CD4-positive, alpha-beta memory T cell (primary cell): ENCODE measurements at regions not wholly inside any gene's neighbourhood (a gene's known extent, or its start where the extent isn't known, plus 50 kb on each side); places are given as distances from the start of the nearest gene placed in this dataset.

Experiments
- CTCF ChIA-PET: fragments of 350-600 bp; sonication (Branson Sonifier 250); formaldehyde crosslinking; loops from one replicate; lab custom pipeline; 2021; ENCODE audit warnings: inconsistent platforms; ENCODE audit not compliant: partially characterized antibody; lab: Charles Lee
- POLR2A ChIA-PET: fragments of 350-600 bp; sonication (Branson Sonifier 250); formaldehyde crosslinking; loops from one replicate; lab custom pipeline; 2021; ENCODE audit not compliant: partially characterized antibody; lab: Charles Lee
- DNase-seq, 5 donors: peaks; one replicate each; pipeline versions ENCODE4 v3.0.0 to v3.0.0-alpha.2; 2020 to 2022; ENCODE audit warnings: mixed read lengths in 1 of 5
- H3K27ac ChIP-seq: one replicate; pipeline ENCODE4 v1.7.0; 2013; ENCODE audit warnings: low read depth, low read length
- H3K27me3 ChIP-seq: 2 replicates; pipeline ENCODE4 v1.7.0; 2013; ENCODE audit warnings: mild to moderate bottlenecking, low read length, moderate library complexity; ENCODE audit not compliant: insufficient read depth
- H3K36me3 ChIP-seq: 2 replicates; pipeline ENCODE4 v1.7.0; 2013; ENCODE audit warnings: mild to moderate bottlenecking, low read length, moderate library complexity; ENCODE audit not compliant: insufficient read depth
- H3K4me1 ChIP-seq: 2 replicates; pipeline ENCODE4 v1.7.0; 2013; ENCODE audit warnings: mild to moderate bottlenecking, low read length, moderate library complexity; ENCODE audit not compliant: insufficient read depth
- H3K4me3 ChIP-seq, 2 donors: one replicate each; pipeline ENCODE4 v1.7.0; 2013; ENCODE audit warnings: low read length in 2 of 2, mild to moderate bottlenecking in 1 of 2
- H3K9me3 ChIP-seq, 2 donors: one replicate each; pipeline ENCODE4 v1.7.0; 2013; ENCODE audit warnings: low read length in 2 of 2, control low read depth in 1 of 2; ENCODE audit not compliant: control insufficient read depth in 1 of 2
- H3K27ac Mint-ChIP-seq, 7 donors: one replicate each; pipeline ENCODE4 v1.8.0; 2020 to 2021; ENCODE audit warnings: mixed read lengths in 7 of 7, mild to moderate bottlenecking in 6 of 7, inconsistent platforms in 3 of 7, moderate library complexity in 3 of 7
- H3K27me3 Mint-ChIP-seq, 2 donors: one replicate each; pipeline ENCODE4 v1.8.0; 2020 to 2021; ENCODE audit warnings: mixed read lengths in 2 of 2
- H3K36me3 Mint-ChIP-seq, 2 donors: one replicate each; pipeline ENCODE4 v1.8.0; 2020 to 2021; ENCODE audit warnings: mixed read lengths in 2 of 2, inconsistent platforms in 1 of 2, mild to moderate bottlenecking in 1 of 2
- H3K4me1 Mint-ChIP-seq, 4 donors: one replicate each; pipeline ENCODE4 v1.8.0; 2020 to 2021; ENCODE audit warnings: mixed read lengths in 4 of 4, mild to moderate bottlenecking in 1 of 4
- H3K4me3 Mint-ChIP-seq, 8 donors: one replicate each; pipeline ENCODE4 v1.8.0; 2020 to 2021; ENCODE audit warnings: mixed read lengths in 8 of 8, mild to moderate bottlenecking in 7 of 8, moderate library complexity in 6 of 8, inconsistent platforms in 3 of 8
- H3K9me3 Mint-ChIP-seq, 8 donors: one replicate each; pipeline ENCODE4 v1.8.0; 2020 to 2021; ENCODE audit warnings: mixed read lengths in 8 of 8, mild to moderate bottlenecking in 5 of 8, inconsistent platforms in 3 of 8, moderate library complexity in 1 of 8
- intact Hi-C: fragments of 100-400 bp; cut with micrococcal nuclease; formaldehyde crosslinking; loops from one replicate; pipeline ENCODE4 v1.15.1; 2023

DNA sequence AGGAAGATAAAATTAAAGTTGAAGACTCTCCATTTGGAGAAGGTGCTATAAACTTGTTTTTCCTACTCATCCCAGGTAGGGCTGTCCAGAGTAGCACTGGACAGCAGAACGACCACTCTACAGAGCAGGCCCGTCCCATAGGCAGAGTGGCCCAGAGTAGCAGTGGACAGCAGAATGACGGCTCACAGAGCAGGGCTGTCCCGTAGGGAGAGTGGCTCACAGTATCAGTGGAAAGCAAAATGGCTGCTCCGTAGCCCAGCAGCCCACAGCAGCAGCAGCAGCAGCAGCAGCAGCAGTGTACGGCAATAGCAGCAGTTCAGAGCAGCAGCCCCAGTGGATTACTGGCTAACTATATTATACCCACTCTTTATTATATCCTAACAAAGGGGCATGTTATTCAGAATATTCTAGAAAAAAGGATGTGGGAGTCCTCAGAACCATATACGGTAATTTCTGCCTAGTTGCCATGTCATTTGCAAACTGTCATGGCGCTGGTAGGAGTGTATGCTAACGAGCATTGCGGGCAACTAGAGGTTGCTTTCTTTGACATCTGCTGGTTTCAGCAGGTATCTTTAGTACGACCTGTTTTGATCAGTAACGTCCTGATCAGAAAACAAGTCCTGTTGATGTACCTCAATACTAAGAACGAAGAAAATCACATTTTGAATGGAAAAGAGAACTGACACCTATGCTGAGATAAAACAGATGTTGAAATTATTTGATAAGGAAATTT lies 567.3 kb downstream of the SLC16A7 start:
- ChIA-PET POLR2A (no interaction called here), CTCF (no interaction called here)
- no peak overlapping the region for H3K4me3 ChIP-seq
- peaks cover 0 to 8% (median under 1%) of the 10 kb centered on the region in 8 donors for H3K9me3 Mint-ChIP-seq
- no peaks in the 10 kb centered on the region for H3K36me3 Mint-ChIP-seq
- no peak overlapping the region for H3K27ac ChIP-seq
- intact Hi-C loops, result no loop called here
- H3K4me1 Mint-ChIP-seq, result no peaks in the 10 kb centered on the region
- H3K4me3 Mint-ChIP-seq, result no peak overlapping the region
- no peaks in the 10 kb centered on the region for H3K4me1 ChIP-seq
- no peaks in the 10 kb centered on the region for H3K27me3 ChIP-seq
- no peaks in the 10 kb centered on the region for H3K27me3 Mint-ChIP-seq
- no peaks in the 10 kb centered on the region for H3K9me3 ChIP-seq
- no peak overlapping the region for H3K27ac Mint-ChIP-seq
- DNase-seq, result no peak
- no peaks in the 10 kb centered on the region for H3K36me3 ChIP-seq

DNA sequence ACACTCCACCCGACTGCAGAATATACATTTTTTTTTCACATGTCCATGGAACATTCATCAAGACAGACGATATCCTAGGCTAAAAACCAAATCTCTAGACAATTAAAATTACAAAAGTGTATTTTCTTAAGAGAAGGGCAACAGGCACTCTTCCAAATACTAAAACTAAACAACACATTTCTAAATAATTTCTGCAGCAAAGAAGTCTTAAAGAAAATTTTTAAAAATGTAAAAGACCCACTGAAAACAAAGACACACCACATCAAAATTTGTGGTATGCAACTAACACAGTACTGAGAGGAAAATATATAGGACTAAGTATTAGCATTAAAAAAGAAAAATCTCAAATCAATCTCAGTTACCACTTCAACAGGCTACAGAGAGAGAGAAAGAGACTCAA lies 570.0 kb downstream of the SLC16A7 start:
- Histone ChIP-seq H3K4me3 (no peak overlapping the region), H3K27me3 (no peaks in the 10 kb centered on the region), H3K9me3 (no peaks in the 10 kb centered on the region), H3K4me1 (no peaks in the 10 kb centered on the region), H3K36me3 (no peaks in the 10 kb centered on the region), H3K27ac (no peak overlapping the region)
- Mint-ChIP-seq H3K36me3 (no peaks in the 10 kb centered on the region), H3K4me3 (no peak overlapping the region), H3K4me1 (no peaks in the 10 kb centered on the region), H3K27ac (no peak overlapping the region), H3K9me3 (peaks cover 0 to 9% (median under 1%) of the 10 kb centered on the region in 8 donors), H3K27me3 (no peaks in the 10 kb centered on the region)
- intact Hi-C loops, result no loop called here
- POLR2A ChIA-PET, result no interaction called here
- CTCF ChIA-PET, result no interaction called here
- no peak for DNase-seq

DNA sequence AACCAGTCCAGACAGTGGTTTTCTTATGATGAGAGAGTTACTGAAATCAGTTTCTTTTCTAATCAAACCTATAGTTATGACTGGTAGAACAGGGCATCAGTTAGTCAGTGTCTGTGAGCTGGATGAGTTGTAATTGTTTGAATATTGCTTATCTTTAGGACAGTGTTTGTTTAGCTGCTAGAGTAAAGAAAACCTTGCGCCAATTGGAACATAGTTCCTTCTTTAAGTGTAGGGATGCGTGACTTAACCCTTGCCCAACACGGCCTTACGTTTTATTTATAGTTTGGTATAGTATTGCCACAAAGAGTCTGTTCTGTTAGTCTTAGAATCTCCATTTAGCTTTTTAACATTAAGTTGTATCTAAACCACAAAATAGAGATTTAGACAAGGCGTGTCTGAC lies 572.6 kb downstream of the SLC16A7 start:
- no peaks in the 10 kb centered on the region for H3K36me3 ChIP-seq
- no peaks in the 10 kb centered on the region for H3K27me3 ChIP-seq
- H3K4me1 Mint-ChIP-seq, result no peaks in the 10 kb centered on the region
- intact Hi-C loops, result no loop called here
- no peak overlapping the region for H3K27ac Mint-ChIP-seq
- no peak overlapping the region for H3K4me3 Mint-ChIP-seq
- no peaks in the 10 kb centered on the region for H3K36me3 Mint-ChIP-seq
- H3K9me3 Mint-ChIP-seq, result peaks cover 0 to 7% (median under 1%) of the 10 kb centered on the region in 8 donors
- H3K4me1 ChIP-seq, result no peaks in the 10 kb centered on the region
- CTCF ChIA-PET, result no interaction called here
- H3K4me3 ChIP-seq, result no peak overlapping the region
- DNase-seq, result no peak
- no peaks in the 10 kb centered on the region for H3K27me3 Mint-ChIP-seq
- POLR2A ChIA-PET, result no interaction called here
- no peak overlapping the region for H3K27ac ChIP-seq
- no peaks in the 10 kb centered on the region for H3K9me3 ChIP-seq

DNA sequence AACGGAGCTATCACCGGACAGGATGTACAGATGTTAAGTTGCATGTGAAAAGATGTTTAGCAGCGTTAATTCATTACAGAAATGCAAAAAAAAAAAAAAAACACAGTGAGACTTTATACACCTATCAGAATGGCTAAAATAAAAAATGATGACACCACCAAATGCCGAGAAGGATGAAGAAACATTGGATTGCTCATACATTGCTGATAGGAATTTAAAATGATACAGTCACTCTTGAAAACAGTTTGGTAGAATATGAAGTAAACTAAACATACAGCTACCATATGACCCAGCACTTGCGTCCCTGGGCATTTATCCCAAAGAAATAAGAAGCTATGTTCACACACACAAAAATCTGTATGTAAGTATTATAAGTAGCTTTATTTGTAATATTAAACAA lies 574.1 kb downstream of the SLC16A7 start:
- H3K4me3 Mint-ChIP-seq, result no peak overlapping the region
- H3K9me3 ChIP-seq, result no peaks in the 10 kb centered on the region
- no peak overlapping the region for H3K27ac Mint-ChIP-seq
- CTCF ChIA-PET, result no interaction called here
- POLR2A ChIA-PET, result no interaction called here
- H3K27me3 ChIP-seq, result no peaks in the 10 kb centered on the region
- peaks cover 0 to 6% (median under 1%) of the 10 kb centered on the region in 8 donors for H3K9me3 Mint-ChIP-seq
- H3K27me3 Mint-ChIP-seq, result no peaks in the 10 kb centered on the region
- no peaks in the 10 kb centered on the region for H3K36me3 ChIP-seq
- H3K27ac ChIP-seq, result no peak overlapping the region
- intact Hi-C loops, result no loop called here
- no peak for DNase-seq
- no peaks in the 10 kb centered on the region for H3K36me3 Mint-ChIP-seq
- no peaks in the 10 kb centered on the region for H3K4me1 ChIP-seq
- no peaks in the 10 kb centered on the region for H3K4me1 Mint-ChIP-seq
- H3K4me3 ChIP-seq, result no peak overlapping the region

DNA sequence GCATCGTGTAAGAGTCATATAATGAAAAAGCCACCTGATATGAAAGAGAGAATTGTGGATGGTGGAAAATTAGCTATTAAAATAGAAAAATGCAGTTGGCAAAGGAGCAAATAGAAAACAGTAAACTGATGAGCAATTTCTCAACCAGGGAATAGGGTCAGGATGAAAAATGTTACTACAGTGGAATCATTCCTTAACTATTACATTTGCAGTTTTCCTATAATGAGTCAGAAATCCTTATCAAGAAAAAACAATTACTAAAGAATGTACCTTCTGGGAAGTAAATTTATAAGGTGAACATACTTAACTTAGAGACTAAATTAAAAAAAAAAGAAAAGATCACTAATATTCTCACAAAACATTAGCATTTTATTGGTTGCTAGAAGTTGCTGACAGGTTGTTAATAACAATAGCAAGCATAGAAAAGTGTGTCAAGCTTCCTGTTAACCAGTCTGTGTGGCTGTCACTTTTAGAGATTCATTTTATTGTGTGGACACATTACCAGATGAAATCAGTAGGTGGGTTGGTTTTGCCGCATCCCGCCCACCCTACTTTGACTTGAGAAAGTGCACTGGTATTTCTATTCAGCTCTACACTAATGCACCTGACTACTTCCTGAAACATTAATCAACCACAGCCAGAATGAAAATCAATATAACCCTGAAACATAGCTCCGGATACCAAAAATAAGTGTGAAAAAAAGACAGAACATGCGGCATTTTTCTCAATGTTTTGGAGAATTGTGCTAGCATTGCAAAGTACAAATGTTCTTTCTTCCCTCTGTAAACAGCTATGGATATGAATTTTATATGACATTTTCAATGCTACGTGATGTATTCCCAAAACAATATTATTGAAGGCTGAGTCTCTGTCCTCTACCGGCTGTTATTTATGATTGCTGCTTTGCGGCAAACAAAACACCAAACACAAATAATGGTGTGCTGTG lies 576.7 kb downstream of the SLC16A7 start:
- Mint-ChIP-seq H3K36me3 (no peaks in the 10 kb centered on the region), H3K9me3 (peaks cover 0 to 2% (median 0%) of the 10 kb centered on the region in 8 donors), H3K27me3 (no peaks in the 10 kb centered on the region), H3K27ac (no peak overlapping the region), H3K4me3 (no peak overlapping the region), H3K4me1 (no peaks in the 10 kb centered on the region)
- intact Hi-C loops, result no loop called here
- ChIA-PET POLR2A (no interaction called here), CTCF (no interaction called here)
- DNase-seq, result no peak
- H3K4me1 ChIP-seq, result no peaks in the 10 kb centered on the region
- no peak overlapping the region for H3K4me3 ChIP-seq
- H3K9me3 ChIP-seq, result no peaks in the 10 kb centered on the region
- no peaks in the 10 kb centered on the region for H3K36me3 ChIP-seq
- H3K27ac ChIP-seq, result no peak overlapping the region
- H3K27me3 ChIP-seq, result no peaks in the 10 kb centered on the region

DNA sequence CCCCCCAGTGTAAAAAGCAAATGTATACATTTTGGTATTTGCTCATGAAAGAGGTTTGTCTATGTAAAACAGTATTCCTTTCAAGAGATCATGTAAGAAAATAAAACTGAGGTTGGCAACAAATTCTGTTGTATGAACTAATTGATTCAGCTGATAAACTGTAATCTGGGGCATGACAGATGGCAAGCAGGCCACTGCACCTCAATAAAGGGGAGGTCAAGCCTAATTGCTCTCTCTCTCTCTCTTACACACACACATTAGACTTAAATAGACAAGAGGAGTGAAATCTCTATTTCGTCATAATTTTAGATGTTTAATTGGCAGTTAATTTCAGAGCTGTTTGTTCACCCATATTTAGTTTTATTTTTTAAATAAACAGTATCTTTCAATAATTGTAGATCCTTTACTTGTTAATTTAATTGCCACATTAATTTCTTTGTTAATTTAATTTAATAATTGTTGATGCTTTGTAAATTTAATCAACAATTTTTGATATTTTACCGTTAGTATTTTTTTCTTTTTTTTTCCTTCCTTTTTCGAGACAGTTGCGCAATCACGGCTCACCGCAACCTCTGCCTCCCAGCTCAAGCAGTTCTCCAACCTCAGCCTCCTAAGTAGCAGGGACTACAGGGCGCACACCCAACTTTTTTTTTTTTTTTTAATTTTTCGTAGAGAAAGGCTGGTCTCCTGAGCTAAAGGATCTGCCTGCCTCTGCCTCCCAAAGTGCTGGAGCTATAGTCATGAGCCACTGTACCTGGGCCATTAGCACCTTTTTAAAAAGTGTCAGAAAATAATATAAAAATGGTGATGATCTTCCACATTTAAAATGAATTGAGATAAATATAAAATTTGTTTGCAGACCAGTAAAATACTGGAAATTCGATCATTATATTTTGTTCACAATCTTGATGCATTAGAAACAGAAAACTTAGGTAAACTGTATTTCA lies 577.7 kb downstream of the SLC16A7 start:
- Mint-ChIP-seq H3K27ac (no peak overlapping the region), H3K4me3 (no peak overlapping the region), H3K27me3 (no peaks in the 10 kb centered on the region), H3K4me1 (no peaks in the 10 kb centered on the region), H3K9me3 (peaks cover 0 to 4% (median 0%) of the 10 kb centered on the region in 8 donors), H3K36me3 (no peaks in the 10 kb centered on the region)
- ChIA-PET CTCF (no interaction called here), POLR2A (no interaction called here)
- no peak for DNase-seq
- H3K9me3 ChIP-seq, result no peaks in the 10 kb centered on the region
- intact Hi-C loops, result no loop called here
- H3K27ac ChIP-seq, result no peak overlapping the region
- H3K36me3 ChIP-seq, result no peaks in the 10 kb centered on the region
- H3K4me1 ChIP-seq, result no peaks in the 10 kb centered on the region
- no peak overlapping the region for H3K4me3 ChIP-seq
- H3K27me3 ChIP-seq, result no peaks in the 10 kb centered on the region

DNA sequence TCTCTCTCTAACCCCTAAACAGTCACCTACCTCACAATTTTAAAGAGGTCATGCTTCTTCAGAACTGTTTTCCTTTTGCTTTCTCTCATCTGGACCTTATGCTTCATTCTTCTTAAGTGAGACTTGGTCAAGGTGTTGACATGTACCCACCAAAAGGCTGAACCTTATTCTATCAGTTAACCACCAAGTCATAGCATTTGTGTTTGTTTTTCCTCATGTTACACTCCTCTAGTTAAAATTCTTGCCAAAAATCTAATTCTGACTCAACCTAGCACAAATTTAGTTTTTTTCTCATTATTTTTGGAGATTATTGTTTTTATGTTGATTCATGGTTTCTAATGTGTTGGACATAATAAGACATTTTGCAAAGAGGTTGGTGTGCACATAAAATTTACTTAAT lies 578.6 kb downstream of the SLC16A7 start:
- peaks cover 0 to 4% (median 0%) of the 10 kb centered on the region in 8 donors for H3K9me3 Mint-ChIP-seq
- no peak overlapping the region for H3K27ac ChIP-seq

More for the DNA sequence above, 578.6 kb downstream of the SLC16A7 start:
- DNase-seq, result no peak
- Histone ChIP-seq H3K4me3 (no peak overlapping the region), H3K27me3 (no peaks in the 10 kb centered on the region), H3K36me3 (no peaks in the 10 kb centered on the region), H3K4me1 (no peaks in the 10 kb centered on the region), H3K9me3 (no peaks in the 10 kb centered on the region)
- H3K27ac Mint-ChIP-seq, result peak overlapping the region in 1 of 7 donors; percentile 41
- ChIA-PET CTCF (no interaction called here), POLR2A (no interaction called here)
- no peaks in the 10 kb centered on the region for H3K36me3 Mint-ChIP-seq
- H3K4me1 Mint-ChIP-seq, result no peaks in the 10 kb centered on the region
- no peak overlapping the region for H3K4me3 Mint-ChIP-seq
- H3K27me3 Mint-ChIP-seq, result no peaks in the 10 kb centered on the region
- intact Hi-C loops, result no loop called here
